PC-9 (cell line): ENCODE measurements at regions not wholly inside any gene's neighbourhood (a gene's known extent, or its start where the extent isn't known, plus 50 kb on each side); places are given as distances from the start of the nearest gene placed in this dataset.

ENCODE experiments used
- CTCF ChIP-seq: fragments of 200-600 bp; sonication (generic); conservative IDR thresholded peaks from 2 replicates; pipeline ENCODE4 v1.6.1; 2017; ENCODE audit warnings: mixed run types, antibody characterized with exemption, mild to moderate bottlenecking, moderate library complexity
- EZH2 ChIP-seq: fragments of 200-600 bp; sonication (generic); IDR thresholded peaks from 2 replicates; pipeline ENCODE4 v1.8.0; 2017; ENCODE audit warnings: antibody characterized with exemption, low read depth

GRCh38 chr10:45180507-45180906 lies 134.9 kb downstream of the OR13A1 start:
- TF ChIP-seq CTCF (no peak), EZH2 (no peak)
